ENCODE measurements at regions not wholly inside any gene's neighbourhood (a gene's known extent, or its start where the extent isn't known, plus 50 kb on each side); places are given as distances from the start of the nearest gene placed in this dataset.
"Not testable (repeated sequence)": the region's sequence is repeated elsewhere in the genome, so short reads cannot be mapped to it uniquely, and the experiment has no call there.

- no peak for DNase-seq
These were observed 120.7 kb upstream of the BANK1 start for GRCh38 chr4:101669832-101670188.

- DNase-seq: no peak
These were observed 121.2 kb upstream of the BANK1 start for GRCh38 chr4:101669138-101669831.

DNA sequence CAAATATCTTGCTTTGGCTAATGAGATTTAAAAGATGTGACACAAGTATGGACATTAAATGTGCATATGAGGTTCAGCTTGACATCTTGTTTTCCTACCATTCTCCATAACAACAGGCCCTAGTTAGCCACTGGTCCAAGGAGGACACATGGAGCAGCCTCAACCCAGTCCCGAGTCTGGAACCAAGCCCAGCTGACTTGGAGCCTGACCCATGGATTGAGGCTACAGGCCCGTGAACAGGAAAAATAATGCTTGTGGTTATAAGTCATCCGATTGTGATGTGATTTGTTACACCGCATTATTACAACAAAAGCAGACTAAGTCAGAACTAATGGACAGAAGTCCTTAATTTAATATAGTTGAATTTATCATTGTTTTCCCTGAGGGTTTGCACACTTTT, 123.2 kb upstream of the BANK1 start:
- no peak for DNase-seq

GRCh38 chr4:101660607-101661006, 129.9 kb upstream of the BANK1 start:
- DNase-seq: no peak

DNA sequence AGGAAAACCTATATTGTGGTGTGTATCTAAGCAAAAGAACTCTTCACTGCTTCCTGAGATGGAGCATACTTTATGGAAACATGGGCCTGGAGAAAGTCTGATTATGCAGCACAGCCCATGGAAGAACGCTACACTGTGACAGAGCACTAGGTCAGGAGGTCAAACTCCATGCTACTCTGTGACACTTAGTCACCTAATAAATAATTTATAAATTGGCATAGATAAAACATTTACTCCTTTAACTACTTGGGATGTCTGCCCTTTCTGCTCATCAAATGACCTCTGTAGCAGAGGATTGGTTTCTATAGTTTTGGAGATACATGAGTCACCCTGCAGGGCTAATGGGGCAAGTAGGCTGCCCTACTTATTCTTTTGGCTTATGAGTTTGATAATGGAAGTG, 134.7 kb upstream of the BANK1 start:
- no peak for DNase-seq

DNA sequence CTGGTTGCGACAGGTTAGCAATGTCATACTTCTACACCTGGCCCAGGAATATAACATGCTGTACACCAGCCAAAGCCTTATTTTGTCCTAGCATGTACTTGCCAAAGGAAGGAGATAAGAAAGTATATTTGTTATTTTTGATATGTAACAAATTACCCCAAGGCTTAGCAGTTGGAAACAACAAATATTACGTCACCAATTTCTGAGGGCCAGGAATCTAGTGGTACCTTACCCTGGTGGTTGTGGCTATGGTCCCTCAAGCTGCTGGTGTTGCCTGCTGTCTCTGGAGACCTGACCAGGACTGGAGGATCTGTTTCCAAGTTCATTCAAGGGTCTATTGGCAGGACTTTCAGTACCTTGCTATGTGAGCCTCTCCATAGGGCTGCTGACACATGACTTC, 135.5 kb upstream of the BANK1 start:
- no peak for DNase-seq

GRCh38 chr4:101651778-101652177, 138.8 kb upstream of the BANK1 start:
- DNase-seq: no peak

DNA sequence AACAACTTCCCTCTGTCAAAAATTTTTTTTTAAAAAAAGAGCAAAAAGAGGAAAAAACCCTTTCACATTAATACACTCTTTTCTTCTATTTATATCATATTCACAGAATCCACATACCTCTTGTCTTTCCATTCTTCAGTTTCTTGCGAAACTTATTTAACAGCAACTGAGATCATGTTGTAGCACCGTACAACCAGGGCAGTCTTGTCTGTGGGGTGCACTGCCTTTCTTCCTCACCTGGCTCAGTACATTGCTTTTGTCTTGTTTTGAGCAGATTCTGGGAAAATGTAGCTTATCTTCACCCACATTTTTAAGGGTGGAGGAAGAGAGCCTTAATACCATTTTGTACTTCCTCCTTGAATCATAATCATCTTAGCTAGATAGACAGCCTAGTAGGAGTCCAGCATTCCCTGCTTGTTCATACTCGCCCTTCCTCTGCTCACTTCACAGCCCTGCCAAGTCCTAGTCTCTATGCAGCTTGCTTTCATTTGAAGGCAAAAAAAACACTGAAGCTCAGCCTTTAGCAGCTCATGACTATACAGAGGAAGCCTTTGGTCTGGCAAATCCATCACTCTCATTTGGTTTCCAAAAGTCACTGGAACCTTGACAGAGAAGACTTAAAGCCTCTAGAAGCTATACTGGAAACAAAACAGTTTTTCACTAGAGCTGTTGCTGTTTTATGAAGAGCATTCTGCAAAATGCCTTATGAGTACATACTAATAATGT, 140.6 kb upstream of the BANK1 start:
- DNase-seq: no peak

GRCh38 chr4:101647710-101648034, 142.9 kb upstream of the BANK1 start:
- DNase-seq: no peak

DNA sequence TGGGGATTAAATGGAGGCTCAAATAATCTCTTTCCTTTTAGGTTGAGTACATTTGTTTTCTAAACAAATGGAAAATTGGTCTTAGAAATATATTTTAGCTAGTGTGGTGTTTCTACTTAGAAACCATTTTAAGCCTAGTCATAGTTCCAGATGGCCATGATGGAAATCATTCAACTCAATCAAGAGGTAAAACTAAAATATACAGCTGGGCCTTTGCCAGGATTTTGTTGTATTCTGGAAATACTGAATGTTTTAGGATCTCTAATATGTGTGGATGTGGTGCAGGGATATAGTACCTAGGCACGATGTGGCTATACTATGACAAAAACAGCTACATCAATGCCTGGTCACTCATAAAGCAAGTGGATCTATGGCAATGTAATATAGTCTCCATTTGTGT, 146.0 kb upstream of the BANK1 start:
- DNase-seq: no peak

DNA sequence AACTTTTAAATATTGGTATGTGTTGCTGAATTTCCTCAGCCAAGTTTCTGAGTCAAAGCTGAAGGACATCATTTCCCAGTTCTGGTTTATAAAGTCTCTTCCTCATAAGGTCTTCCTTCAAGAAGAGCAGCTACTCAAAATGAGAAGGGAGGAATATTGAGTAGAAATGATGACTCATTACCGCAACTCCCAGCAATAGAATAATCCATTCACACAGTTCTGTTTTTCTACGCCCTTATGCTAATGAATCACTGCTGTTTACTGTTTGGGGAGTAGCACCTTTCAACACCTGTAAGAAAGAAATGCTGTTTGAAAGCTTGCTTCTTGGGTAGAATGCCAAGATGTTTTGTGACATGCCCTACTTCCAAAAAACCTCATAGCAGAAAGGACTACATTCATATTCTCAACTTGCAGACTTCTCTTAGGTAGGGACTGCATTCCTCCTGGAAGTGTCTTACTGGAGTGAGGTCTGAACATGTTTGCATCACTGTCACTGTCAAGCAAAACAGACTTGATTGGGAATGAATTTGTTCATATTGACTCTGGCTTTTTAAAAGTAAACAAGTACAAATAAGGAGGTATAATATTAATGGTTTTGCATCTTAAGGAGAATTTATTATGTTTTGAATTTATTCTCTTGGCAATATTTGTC, 147.2 kb upstream of the BANK1 start:
- DNase-seq: no peak

DNA sequence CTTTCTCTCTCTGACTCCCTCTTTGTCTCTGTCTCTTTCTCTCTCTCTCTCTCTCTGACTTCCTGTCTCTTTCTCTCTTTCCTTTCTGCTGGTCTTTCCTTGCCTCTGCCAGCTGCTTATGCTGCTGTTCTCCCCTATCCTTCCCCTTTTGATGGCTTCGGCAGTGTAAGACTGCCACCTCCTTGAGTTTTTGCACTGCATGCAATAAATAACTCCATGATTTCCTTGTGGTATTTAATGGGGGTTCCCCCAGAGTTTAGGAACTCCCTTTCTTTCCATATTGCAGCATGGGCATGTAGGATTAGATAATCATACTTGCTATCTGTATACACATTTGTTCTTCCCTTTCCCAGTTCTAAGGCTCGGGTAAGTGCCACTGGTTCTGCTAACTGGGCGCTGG, 157.8 kb upstream of the BANK1 start:
- not testable (repeated sequence) for DNase-seq

- no peak for DNase-seq
These were observed 160.1 kb upstream of the BANK1 start for GRCh38 chr4:101630319-101630986.

GRCh38 chr4:101621120-101621519, 169.4 kb upstream of the BANK1 start:
- DNase-seq: no peak

- DNase-seq: no peak
These were observed 174.9 kb upstream of the BANK1 start for GRCh38 chr4:101615652-101616051.

DNA sequence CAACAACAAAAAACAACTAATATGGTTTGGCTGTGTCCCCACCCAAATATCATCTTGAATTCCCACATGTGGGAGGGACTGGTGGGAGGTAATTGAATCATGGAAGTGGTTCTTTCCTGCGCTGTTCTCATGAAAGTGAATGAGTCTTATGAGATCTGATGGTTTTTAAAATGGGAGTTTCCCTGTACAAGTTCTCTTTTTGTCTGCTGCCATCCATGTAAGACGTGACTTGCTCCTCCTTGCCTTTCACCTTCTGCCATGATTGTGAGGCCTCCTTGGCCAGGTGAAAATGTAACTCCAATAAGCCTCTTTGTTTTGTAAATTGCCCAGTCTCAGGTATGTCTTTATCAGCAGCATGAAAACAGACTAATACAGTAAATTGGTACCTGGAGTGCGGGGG, 183.5 kb upstream of the BANK1 start:
- not testable (repeated sequence) for DNase-seq

- DNase-seq: no peak
These were observed 185.6 kb upstream of the BANK1 start for GRCh38 chr4:101604976-101605375.

DNA sequence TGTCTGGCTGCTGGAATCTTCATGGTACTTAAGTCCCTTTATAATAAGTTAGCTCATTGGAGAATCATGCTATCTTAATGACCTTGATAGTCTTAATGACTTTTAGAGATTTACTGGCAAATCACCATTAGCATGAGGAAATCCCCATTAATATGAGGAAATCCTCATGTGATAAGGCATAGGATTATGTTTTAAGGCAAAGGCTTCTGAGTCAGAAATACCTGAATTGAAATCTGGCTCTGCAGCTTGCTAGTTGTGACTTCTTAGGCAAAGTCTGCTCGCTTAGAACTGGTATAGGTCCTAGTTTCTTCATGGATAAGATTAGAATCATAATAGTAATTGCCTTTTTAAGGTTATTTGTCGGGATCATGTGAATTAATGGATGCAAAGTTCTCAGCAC, 190.2 kb upstream of the BANK1 start:
- DNase-seq: no peak

GRCh38 chr4:101599620-101600019, 190.9 kb upstream of the BANK1 start:
- no peak for DNase-seq

GRCh38 chr4:101596781-101597552, 193.6 kb upstream of the BANK1 start:
- peak; percentile 24 for DNase-seq

DNA sequence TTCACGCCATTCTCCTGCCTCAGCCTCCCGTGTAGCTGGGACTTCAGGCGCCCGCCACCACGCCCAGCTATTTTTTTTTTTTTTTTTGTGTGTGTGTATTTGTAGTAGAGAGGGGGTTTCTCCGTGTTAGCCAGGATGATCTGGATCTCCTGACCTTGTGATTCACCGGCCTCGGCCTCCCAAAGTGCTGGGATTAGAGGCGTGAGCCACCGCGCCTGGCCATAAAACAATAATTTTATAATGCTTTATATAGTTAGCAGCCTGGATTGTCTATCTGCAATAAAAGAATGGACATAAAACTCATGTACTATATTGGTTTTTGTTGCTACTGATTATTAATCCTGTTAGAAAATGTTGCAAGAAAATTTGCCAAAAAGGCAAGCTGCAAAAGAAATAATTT, 195.9 kb upstream of the BANK1 start:
- DNase-seq: no peak

DNA sequence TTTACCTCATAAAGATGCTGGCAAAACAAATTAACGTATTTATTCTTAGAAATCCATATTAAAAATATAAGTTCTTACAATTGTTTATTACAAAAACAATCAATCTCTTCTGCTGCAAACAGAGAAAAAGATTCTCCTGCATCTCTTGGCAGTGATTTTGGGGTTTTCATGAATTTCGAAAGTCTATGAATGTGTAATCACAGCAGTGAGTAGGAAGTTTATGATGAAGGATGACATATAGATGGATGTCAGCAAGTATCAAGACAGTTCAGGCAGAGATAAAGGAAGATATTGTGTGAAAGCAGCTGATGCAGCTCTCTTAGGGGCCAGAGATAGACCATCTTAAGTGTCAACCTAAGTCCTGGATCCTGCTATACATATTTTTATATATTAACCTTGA, 196.9 kb upstream of the BANK1 start:
- DNase-seq: no peak

- DNase-seq: no peak
These were observed 206.2 kb upstream of the BANK1 start for GRCh38 chr4:101584306-101584705.
